GM23338 (cell line): ENCODE measurements at regions not wholly inside any gene's neighbourhood (a gene's known extent, or its start where the extent isn't known, plus 50 kb on each side); places are given as distances from the start of the nearest gene placed in this dataset.

Experiments
- ATAC-seq: fragments of 200-7000 bp; cut with Tn5 transposase; 3 replicates; pipeline ENCODE4 v1.9.1; 2020
- DNase-seq: peaks from one replicate; pipeline ENCODE4 v3.0.0-alpha.2; 2015; ENCODE audit warnings: low spot score
- H2AFZ ChIP-seq: fragments of 200-600 bp; sonication (generic); 2 replicates; pipeline ENCODE4 v1.8.0; 2016; ENCODE audit warnings: antibody characterized with exemption, mild to moderate bottlenecking, moderate library complexity
- H3F3A ChIP-seq: fragments of 200-600 bp; sonication (generic); replicated peaks from 2 replicates; pipeline ENCODE4 v1.8.0; 2017; ENCODE audit warnings: antibody characterized with exemption, mixed run types, low read depth
- H3K27ac ChIP-seq: fragments of 200-600 bp; sonication (generic); 2 replicates; pipeline ENCODE4 v1.6.1; 2016; ENCODE audit warnings: low read depth
- H3K27me3 ChIP-seq: fragments of 200-600 bp; sonication (generic); 2 replicates; pipeline ENCODE4 v1.8.0; 2016; ENCODE audit warnings: mild to moderate bottlenecking, mixed run types, moderate library complexity; ENCODE audit not compliant: insufficient read depth
- H3K36me3 ChIP-seq: fragments of 200-600 bp; sonication (generic); 2 replicates; pipeline ENCODE4 v1.8.0; 2016; ENCODE audit warnings: mild to moderate bottlenecking; ENCODE audit not compliant: insufficient read depth
- H3K4me1 ChIP-seq: fragments of 200-600 bp; sonication (generic); 2 replicates; pipeline ENCODE4 v1.8.0; 2016; ENCODE audit warnings: mild to moderate bottlenecking, moderate library complexity; ENCODE audit not compliant: insufficient read depth
- H3K4me2 ChIP-seq: fragments of 200-600 bp; sonication (generic); 2 replicates; pipeline ENCODE4 v1.7.1; 2017; ENCODE audit warnings: mixed run types
- H3K4me3 ChIP-seq: fragments of 200-600 bp; sonication (generic); 2 replicates; pipeline ENCODE4 v1.6.1; 2016; ENCODE audit warnings: mixed run types
- H3K79me2 ChIP-seq: fragments of 200-600 bp; sonication (generic); replicated peaks from 2 replicates; pipeline ENCODE4 v1.8.0; 2017; ENCODE audit warnings: mild to moderate bottlenecking; ENCODE audit not compliant: insufficient read depth
- H3K9me2 ChIP-seq: fragments of 200-600 bp; sonication (generic); 2 replicates; pipeline ENCODE4 v1.8.0; 2017; ENCODE audit not compliant: insufficient read depth
- H4K20me1 ChIP-seq: fragments of 200-600 bp; sonication (generic); replicated peaks from 2 replicates; pipeline ENCODE4 v1.8.0; 2017; ENCODE audit warnings: mild to moderate bottlenecking; ENCODE audit not compliant: insufficient read depth
- H3K27ac Mint-ChIP-seq: 2 replicates; pipeline ENCODE4 v1.8.0; 2020; ENCODE audit warnings: inconsistent platforms, mild to moderate bottlenecking, moderate library complexity, mixed read lengths
- H3K27me3 Mint-ChIP-seq: 3 replicates; pipeline ENCODE4 v1.8.0; 2022; ENCODE audit warnings: low read depth, mild to moderate bottlenecking, moderate library complexity, mixed read lengths, inconsistent platforms; ENCODE audit not compliant: insufficient read depth, poor library complexity
- H3K36me3 Mint-ChIP-seq: 3 replicates; pipeline ENCODE4 v1.8.0; 2021; ENCODE audit warnings: low read depth, mild to moderate bottlenecking, inconsistent platforms, moderate library complexity, mixed read lengths
- H3K4me1 Mint-ChIP-seq: 3 replicates; pipeline ENCODE4 v1.8.0; 2020; ENCODE audit warnings: mild to moderate bottlenecking, inconsistent platforms, mixed read lengths
- H3K4me3 Mint-ChIP-seq: 3 replicates; pipeline ENCODE4 v1.8.0; 2021; ENCODE audit warnings: moderate library complexity, mild to moderate bottlenecking, inconsistent platforms, mixed read lengths
- H3K9me3 Mint-ChIP-seq: 3 replicates; pipeline ENCODE4 v1.8.0; 2020; ENCODE audit warnings: moderate library complexity, mild to moderate bottlenecking, inconsistent platforms, mixed read lengths
- CREB1 ChIP-seq: fragments of 250-450 bp; sonication (Bioruptor Pico); IDR thresholded peaks from 2 replicates; pipeline ENCODE4 v1.5.0; 2020; ENCODE audit warnings: low read depth, mild to moderate bottlenecking, moderate library complexity
- EZH2 ChIP-seq: fragments of 200-600 bp; sonication (generic); IDR thresholded peaks from one replicate; pipeline ENCODE4 v1.8.0; 2017; ENCODE audit warnings: antibody characterized with exemption, mild to moderate bottlenecking, low read depth; ENCODE audit not compliant: unreplicated experiment
- EZH2phosphoT487 ChIP-seq: fragments of 200-600 bp; sonication (generic); IDR thresholded peaks from one replicate; pipeline ENCODE4 v1.8.1; 2018; ENCODE audit warnings: antibody characterized with exemption; ENCODE audit not compliant: unreplicated experiment
- JUNB ChIP-seq: IDR thresholded peaks from one replicate; pipeline ENCODE4 v1.6.1; 2016; ENCODE audit warnings: antibody characterized with exemption; ENCODE audit not compliant: unreplicated experiment
- NANOG ChIP-seq: IDR thresholded peaks from 2 replicates; pipeline ENCODE4 v1.6.1; 2016; ENCODE audit warnings: antibody characterized with exemption, borderline replicate concordance
- POLR2AphosphoS5 ChIP-seq: IDR thresholded peaks from 2 replicates; pipeline ENCODE4 v1.6.1; 2016; ENCODE audit warnings: antibody characterized with exemption, low read depth
- STAT1 ChIP-seq: IDR thresholded peaks from one replicate; pipeline ENCODE4 v1.6.1; 2016; ENCODE audit warnings: antibody characterized with exemption; ENCODE audit not compliant: unreplicated experiment
- ZNF114 ChIP-seq: fragments of 250-450 bp; sonication (Bioruptor Pico); IDR thresholded peaks from 2 replicates; pipeline ENCODE4 v1.5.0; 2020; ENCODE audit warnings: mild to moderate bottlenecking, moderate library complexity
- ZNF331 ChIP-seq: fragments of 250-450 bp; sonication (Bioruptor Pico); IDR thresholded peaks from 2 replicates; pipeline ENCODE4 v1.5.0; 2020; ENCODE audit warnings: low read depth, mild to moderate bottlenecking, moderate library complexity
- TF ChIP-seq, protein P1 (sequence below): fragments of 250-450 bp; sonication (Bioruptor Pico); IDR thresholded peaks from 2 replicates; pipeline ENCODE4 v1.5.0; 2020; ENCODE audit warnings: mild to moderate bottlenecking, moderate library complexity
- TF ChIP-seq, protein P2 (sequence below), 2 experiments: fragments of 200-600 bp in 1 of 2; sonication (generic) in 1 of 2; conservative IDR thresholded peaks; 2 replicates each; pipeline versions ENCODE4 v1.5.1 to v1.6.1; 2016 to 2017; ENCODE audit warnings: antibody characterized with exemption in 2 of 2, low read depth in 2 of 2, mild to moderate bottlenecking in 2 of 2, moderate library complexity in 1 of 2
- TF ChIP-seq, protein P3 (sequence below): IDR thresholded peaks from one replicate; pipeline ENCODE4 v1.6.1; 2018; ENCODE audit warnings: antibody characterized with exemption; ENCODE audit not compliant: unreplicated experiment
- TF ChIP-seq, protein P4 (sequence below): IDR thresholded peaks from 2 replicates; pipeline ENCODE4 v1.6.1; 2016; ENCODE audit warnings: antibody characterized with exemption

DNA sequence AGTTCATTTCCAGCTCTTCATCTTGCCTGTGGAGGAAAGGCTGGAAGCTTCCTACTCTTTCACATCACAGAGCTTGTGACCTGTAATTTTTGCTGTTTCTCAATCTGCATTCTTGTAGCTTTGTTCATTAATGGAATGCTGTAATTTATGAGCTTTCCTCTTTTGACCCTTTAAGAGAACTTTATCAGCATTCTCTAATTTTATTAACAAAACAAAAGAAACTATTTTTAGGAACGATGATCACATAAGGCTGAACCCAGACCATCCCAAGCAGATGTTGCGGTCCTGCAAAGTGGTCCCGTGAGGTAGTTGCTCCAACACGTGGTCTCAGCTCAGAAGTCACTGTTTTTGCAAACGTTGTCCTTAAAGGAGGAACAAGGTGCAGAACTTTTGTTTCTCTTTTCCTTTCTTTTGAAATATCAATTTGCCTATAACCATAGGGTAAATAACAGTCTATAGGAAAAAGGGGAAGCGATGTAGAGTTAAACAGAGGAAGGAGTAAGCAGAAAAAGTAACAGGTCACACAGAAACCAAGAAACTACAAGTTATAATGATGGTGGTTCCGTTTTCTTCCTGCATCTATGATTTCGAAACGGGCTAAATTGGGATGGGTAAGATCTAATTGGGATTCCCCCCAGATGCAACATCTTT, 121.3 kb upstream of the PHACTR1 start:
- H3K79me2 ChIP-seq: no peaks in the 10 kb centered on the region

More for the DNA sequence above, 121.3 kb upstream of the PHACTR1 start:
- Histone ChIP-seq H3K27me3 (no peaks in the 10 kb centered on the region), H3K4me3 (no peak overlapping the region), H3K4me2 (no peak overlapping the region), H4K20me1 (no peaks in the 10 kb centered on the region), H3F3A (no peaks in the 10 kb centered on the region), H2AFZ (no peak overlapping the region), H3K27ac (no peak overlapping the region), H3K9me2 (no peaks in the 10 kb centered on the region; the same call in 1 of the 2 replicates), H3K36me3 (no peaks in the 10 kb centered on the region), H3K4me1 (no peaks in the 10 kb centered on the region)
- peaks cover 3% of the 10 kb centered on the region; the same call in 2 of the 3 replicates for H3K9me3 Mint-ChIP-seq
- H3K27me3 Mint-ChIP-seq: no peaks in the 10 kb centered on the region
- no peak overlapping the region for H3K4me3 Mint-ChIP-seq
- TF ChIP-seq STAT1: no peak
- TF ChIP-seq ZNF331 (CRISPR knock-in tag): no peak
- no peak for TF ChIP-seq ZNF114 (CRISPR knock-in tag)
- no peak for TF ChIP-seq NANOG
- TF ChIP-seq, protein P1, sequence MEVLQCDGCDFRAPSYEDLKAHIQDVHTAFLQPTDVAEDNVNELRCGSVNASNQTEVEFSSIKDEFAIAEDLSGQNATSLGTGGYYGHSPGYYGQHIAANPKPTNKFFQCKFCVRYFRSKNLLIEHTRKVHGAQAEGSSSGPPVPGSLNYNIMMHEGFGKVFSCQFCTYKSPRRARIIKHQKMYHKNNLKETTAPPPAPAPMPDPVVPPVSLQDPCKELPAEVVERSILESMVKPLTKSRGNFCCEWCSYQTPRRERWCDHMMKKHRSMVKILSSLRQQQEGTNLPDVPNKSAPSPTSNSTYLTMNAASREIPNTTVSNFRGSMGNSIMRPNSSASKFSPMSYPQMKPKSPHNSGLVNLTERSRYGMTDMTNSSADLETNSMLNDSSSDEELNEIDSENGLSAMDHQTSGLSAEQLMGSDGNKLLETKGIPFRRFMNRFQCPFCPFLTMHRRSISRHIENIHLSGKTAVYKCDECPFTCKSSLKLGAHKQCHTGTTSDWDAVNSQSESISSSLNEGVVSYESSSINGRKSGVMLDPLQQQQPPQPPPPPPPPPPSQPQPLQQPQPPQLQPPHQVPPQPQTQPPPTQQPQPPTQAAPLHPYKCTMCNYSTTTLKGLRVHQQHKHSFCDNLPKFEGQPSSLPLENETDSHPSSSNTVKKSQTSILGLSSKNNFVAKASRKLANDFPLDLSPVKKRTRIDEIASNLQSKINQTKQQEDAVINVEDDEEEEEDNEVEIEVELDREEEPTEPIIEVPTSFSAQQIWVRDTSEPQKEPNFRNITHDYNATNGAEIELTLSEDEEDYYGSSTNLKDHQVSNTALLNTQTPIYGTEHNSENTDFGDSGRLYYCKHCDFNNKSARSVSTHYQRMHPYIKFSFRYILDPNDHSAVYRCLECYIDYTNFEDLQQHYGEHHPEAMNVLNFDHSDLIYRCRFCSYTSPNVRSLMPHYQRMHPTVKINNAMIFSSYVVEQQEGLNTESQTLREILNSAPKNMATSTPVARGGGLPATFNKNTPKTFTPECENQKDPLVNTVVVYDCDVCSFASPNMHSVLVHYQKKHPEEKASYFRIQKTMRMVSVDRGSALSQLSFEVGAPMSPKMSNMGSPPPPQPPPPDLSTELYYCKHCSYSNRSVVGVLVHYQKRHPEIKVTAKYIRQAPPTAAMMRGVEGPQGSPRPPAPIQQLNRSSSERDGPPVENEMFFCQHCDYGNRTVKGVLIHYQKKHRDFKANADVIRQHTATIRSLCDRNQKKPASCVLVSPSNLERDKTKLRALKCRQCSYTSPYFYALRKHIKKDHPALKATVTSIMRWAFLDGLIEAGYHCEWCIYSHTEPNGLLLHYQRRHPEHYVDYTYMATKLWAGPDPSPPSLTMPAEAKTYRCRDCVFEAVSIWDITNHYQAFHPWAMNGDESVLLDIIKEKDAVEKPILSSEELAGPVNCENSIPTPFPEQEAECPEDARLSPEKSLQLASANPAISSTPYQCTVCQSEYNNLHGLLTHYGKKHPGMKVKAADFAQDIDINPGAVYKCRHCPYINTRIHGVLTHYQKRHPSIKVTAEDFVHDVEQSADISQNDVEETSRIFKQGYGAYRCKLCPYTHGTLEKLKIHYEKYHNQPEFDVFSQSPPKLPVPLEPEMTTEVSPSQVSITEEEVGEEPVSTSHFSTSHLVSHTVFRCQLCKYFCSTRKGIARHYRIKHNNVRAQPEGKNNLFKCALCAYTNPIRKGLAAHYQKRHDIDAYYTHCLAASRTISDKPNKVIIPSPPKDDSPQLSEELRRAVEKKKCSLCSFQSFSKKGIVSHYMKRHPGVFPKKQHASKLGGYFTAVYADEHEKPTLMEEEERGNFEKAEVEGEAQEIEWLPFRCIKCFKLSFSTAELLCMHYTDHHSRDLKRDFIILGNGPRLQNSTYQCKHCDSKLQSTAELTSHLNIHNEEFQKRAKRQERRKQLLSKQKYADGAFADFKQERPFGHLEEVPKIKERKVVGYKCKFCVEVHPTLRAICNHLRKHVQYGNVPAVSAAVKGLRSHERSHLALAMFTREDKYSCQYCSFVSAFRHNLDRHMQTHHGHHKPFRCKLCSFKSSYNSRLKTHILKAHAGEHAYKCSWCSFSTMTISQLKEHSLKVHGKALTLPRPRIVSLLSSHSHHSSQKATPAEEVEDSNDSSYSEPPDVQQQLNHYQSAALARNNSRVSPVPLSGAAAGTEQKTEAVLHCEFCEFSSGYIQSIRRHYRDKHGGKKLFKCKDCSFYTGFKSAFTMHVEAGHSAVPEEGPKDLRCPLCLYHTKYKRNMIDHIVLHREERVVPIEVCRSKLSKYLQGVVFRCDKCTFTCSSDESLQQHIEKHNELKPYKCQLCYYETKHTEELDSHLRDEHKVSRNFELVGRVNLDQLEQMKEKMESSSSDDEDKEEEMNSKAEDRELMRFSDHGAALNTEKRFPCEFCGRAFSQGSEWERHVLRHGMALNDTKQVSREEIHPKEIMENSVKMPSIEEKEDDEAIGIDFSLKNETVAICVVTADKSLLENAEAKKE (CRISPR knock-in tag): no peak
- TF ChIP-seq, protein P2, sequence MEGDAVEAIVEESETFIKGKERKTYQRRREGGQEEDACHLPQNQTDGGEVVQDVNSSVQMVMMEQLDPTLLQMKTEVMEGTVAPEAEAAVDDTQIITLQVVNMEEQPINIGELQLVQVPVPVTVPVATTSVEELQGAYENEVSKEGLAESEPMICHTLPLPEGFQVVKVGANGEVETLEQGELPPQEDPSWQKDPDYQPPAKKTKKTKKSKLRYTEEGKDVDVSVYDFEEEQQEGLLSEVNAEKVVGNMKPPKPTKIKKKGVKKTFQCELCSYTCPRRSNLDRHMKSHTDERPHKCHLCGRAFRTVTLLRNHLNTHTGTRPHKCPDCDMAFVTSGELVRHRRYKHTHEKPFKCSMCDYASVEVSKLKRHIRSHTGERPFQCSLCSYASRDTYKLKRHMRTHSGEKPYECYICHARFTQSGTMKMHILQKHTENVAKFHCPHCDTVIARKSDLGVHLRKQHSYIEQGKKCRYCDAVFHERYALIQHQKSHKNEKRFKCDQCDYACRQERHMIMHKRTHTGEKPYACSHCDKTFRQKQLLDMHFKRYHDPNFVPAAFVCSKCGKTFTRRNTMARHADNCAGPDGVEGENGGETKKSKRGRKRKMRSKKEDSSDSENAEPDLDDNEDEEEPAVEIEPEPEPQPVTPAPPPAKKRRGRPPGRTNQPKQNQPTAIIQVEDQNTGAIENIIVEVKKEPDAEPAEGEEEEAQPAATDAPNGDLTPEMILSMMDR (conservative IDR thresholded peaks at IDR 0.05; ENCODE audit: low read depth in 2 of 2): no peak
- no peak for TF ChIP-seq CREB1
- TF ChIP-seq EZH2phosphoT487: no peak
- TF ChIP-seq EZH2: no peak
- TF ChIP-seq, protein P3, sequence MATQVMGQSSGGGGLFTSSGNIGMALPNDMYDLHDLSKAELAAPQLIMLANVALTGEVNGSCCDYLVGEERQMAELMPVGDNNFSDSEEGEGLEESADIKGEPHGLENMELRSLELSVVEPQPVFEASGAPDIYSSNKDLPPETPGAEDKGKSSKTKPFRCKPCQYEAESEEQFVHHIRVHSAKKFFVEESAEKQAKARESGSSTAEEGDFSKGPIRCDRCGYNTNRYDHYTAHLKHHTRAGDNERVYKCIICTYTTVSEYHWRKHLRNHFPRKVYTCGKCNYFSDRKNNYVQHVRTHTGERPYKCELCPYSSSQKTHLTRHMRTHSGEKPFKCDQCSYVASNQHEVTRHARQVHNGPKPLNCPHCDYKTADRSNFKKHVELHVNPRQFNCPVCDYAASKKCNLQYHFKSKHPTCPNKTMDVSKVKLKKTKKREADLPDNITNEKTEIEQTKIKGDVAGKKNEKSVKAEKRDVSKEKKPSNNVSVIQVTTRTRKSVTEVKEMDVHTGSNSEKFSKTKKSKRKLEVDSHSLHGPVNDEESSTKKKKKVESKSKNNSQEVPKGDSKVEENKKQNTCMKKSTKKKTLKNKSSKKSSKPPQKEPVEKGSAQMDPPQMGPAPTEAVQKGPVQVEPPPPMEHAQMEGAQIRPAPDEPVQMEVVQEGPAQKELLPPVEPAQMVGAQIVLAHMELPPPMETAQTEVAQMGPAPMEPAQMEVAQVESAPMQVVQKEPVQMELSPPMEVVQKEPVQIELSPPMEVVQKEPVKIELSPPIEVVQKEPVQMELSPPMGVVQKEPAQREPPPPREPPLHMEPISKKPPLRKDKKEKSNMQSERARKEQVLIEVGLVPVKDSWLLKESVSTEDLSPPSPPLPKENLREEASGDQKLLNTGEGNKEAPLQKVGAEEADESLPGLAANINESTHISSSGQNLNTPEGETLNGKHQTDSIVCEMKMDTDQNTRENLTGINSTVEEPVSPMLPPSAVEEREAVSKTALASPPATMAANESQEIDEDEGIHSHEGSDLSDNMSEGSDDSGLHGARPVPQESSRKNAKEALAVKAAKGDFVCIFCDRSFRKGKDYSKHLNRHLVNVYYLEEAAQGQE: no peak
- no peak for TF ChIP-seq JUNB
- TF ChIP-seq, protein P4, sequence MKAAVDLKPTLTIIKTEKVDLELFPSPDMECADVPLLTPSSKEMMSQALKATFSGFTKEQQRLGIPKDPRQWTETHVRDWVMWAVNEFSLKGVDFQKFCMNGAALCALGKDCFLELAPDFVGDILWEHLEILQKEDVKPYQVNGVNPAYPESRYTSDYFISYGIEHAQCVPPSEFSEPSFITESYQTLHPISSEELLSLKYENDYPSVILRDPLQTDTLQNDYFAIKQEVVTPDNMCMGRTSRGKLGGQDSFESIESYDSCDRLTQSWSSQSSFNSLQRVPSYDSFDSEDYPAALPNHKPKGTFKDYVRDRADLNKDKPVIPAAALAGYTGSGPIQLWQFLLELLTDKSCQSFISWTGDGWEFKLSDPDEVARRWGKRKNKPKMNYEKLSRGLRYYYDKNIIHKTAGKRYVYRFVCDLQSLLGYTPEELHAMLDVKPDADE: no peak
- no peak for TF ChIP-seq POLR2AphosphoS5
- no peaks in the 10 kb centered on the region for H3K36me3 Mint-ChIP-seq
- no peak for DNase-seq
- no peak overlapping the region for H3K27ac Mint-ChIP-seq
- peaks cover 4% of the 10 kb centered on the region; the same call in 1 of the 3 replicates for H3K4me1 Mint-ChIP-seq
- no peak for ATAC-seq
